HL-60 (cell line): ENCODE measurements at regions not wholly inside any gene's neighbourhood (a gene's known extent, or its start where the extent isn't known, plus 50 kb on each side); places are given as distances from the start of the nearest gene placed in this dataset.

Experiments used
- CTCF ChIP-seq: IDR thresholded peaks from one replicate; pipeline ENCODE4 v1.5.1; 2011; ENCODE audit warnings: low read length, control low read depth, inconsistent platforms; ENCODE audit not compliant: insufficient read depth
- GABPA ChIP-seq: IDR thresholded peaks from 2 replicates; pipeline ENCODE4 v1.6.1; 2012; ENCODE audit warnings: low read depth
- POLR2AphosphoS5 ChIP-seq: IDR thresholded peaks from 2 replicates; pipeline ENCODE4 v1.6.1; 2012; ENCODE audit warnings: low read depth
- REST ChIP-seq: IDR thresholded peaks from 2 replicates; pipeline ENCODE4 v1.6.1; 2012; ENCODE audit warnings: low read depth; ENCODE audit not compliant: insufficient replicate concordance

GRCh38 chr7:66556549-66557213 is 72.0 kb upstream of the KCTD7 start:
- TF ChIP-seq CTCF (no peak), POLR2AphosphoS5 (no peak), REST (no peak), GABPA (no peak)
